ENCODE measurements at regions not wholly inside any gene's neighbourhood (a gene's known extent, or its start where the extent isn't known, plus 50 kb on each side); places are given as distances from the start of the nearest gene placed in this dataset.

DNA sequence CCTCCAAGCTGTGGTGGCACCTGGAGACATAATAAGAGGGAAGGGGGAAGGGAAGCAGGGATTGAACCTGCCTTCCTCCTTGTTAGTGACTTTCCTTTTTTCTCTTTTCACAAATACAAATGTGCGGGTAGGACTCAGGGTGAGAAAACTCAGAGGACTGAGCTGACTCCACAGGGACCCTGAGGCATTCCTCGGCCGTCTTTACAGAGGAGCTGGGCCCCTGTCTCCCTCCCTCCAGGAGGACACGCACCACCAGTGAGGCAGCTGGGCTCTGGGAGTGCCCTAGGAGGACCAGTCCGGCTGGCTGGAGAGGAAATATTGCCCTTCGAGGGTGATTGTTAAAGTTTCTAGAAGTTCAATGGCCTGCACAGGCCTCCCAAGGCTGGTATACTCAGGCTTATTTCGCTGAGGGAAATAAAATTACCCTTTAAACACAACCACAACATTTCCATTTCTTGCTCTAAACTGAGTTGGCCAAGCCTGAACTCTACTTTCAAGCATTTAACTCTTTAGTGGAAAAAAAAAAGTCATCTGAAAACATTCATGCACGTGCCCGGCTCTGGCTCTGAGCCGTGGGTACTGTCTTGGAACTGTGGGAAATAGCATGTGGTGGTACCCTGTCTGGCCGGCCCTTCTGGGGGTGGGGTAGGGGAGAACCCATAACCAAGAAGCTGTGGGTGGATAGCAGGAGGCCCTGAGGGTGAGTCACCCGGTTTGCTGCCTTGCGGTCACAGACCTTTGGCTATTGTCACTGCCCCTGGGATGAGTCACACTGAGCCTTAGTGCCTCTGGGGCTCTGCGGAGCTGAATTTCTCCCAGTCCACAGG, 116.0 kb downstream of the COPS8 start:
- TF ChIP-seq MIER1 (IDR thresholded peaks at IDR 0.05; ENCODE audit: low read depth), result no peak
- TF ChIP-seq FOXK2 (conservative IDR thresholded peaks at IDR 0.05 in 1 of 2, IDR thresholded peaks at IDR 0.05 in 1 of 2; ENCODE audit: low read depth in 2 of 2), result no peak
- TF ChIP-seq SETDB1 (IDR thresholded peaks at IDR 0.05; ENCODE audit: low read length), result no peak
- TF ChIP-seq, protein P1, sequence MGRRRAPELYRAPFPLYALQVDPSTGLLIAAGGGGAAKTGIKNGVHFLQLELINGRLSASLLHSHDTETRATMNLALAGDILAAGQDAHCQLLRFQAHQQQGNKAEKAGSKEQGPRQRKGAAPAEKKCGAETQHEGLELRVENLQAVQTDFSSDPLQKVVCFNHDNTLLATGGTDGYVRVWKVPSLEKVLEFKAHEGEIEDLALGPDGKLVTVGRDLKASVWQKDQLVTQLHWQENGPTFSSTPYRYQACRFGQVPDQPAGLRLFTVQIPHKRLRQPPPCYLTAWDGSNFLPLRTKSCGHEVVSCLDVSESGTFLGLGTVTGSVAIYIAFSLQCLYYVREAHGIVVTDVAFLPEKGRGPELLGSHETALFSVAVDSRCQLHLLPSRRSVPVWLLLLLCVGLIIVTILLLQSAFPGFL (CRISPR knock-in tag; IDR thresholded peaks at IDR 0.05), result no peak
- TF ChIP-seq RFX5 (IDR thresholded peaks at IDR 0.05; ENCODE audit: low read depth, low read length), result no peak
- TF ChIP-seq, protein P2, sequence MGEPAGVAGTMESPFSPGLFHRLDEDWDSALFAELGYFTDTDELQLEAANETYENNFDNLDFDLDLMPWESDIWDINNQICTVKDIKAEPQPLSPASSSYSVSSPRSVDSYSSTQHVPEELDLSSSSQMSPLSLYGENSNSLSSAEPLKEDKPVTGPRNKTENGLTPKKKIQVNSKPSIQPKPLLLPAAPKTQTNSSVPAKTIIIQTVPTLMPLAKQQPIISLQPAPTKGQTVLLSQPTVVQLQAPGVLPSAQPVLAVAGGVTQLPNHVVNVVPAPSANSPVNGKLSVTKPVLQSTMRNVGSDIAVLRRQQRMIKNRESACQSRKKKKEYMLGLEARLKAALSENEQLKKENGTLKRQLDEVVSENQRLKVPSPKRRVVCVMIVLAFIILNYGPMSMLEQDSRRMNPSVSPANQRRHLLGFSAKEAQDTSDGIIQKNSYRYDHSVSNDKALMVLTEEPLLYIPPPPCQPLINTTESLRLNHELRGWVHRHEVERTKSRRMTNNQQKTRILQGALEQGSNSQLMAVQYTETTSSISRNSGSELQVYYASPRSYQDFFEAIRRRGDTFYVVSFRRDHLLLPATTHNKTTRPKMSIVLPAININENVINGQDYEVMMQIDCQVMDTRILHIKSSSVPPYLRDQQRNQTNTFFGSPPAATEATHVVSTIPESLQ (CRISPR knock-in tag; IDR thresholded peaks at IDR 0.05), result no peak
- TF ChIP-seq, protein P3, sequence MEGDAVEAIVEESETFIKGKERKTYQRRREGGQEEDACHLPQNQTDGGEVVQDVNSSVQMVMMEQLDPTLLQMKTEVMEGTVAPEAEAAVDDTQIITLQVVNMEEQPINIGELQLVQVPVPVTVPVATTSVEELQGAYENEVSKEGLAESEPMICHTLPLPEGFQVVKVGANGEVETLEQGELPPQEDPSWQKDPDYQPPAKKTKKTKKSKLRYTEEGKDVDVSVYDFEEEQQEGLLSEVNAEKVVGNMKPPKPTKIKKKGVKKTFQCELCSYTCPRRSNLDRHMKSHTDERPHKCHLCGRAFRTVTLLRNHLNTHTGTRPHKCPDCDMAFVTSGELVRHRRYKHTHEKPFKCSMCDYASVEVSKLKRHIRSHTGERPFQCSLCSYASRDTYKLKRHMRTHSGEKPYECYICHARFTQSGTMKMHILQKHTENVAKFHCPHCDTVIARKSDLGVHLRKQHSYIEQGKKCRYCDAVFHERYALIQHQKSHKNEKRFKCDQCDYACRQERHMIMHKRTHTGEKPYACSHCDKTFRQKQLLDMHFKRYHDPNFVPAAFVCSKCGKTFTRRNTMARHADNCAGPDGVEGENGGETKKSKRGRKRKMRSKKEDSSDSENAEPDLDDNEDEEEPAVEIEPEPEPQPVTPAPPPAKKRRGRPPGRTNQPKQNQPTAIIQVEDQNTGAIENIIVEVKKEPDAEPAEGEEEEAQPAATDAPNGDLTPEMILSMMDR (IDR thresholded peaks at IDR 0.05 in 2 of 3, conservative IDR thresholded peaks at IDR 0.05 in 1 of 3; ENCODE audit: insufficient read depth in 2 of 3, low read depth in 1 of 3, low read length in 3 of 3), result no peak
- TF ChIP-seq PRPF4 (IDR thresholded peaks at IDR 0.05; ENCODE audit: insufficient read depth, low read depth, low read length, poor library complexity, severe bottlenecking), result no peak
- no peak for TF ChIP-seq CHD4 (IDR thresholded peaks at IDR 0.05; ENCODE audit: insufficient read depth, insufficient replicate concordance, low read depth, low read length, poor library complexity, severe bottlenecking)
- TF ChIP-seq, protein P4, sequence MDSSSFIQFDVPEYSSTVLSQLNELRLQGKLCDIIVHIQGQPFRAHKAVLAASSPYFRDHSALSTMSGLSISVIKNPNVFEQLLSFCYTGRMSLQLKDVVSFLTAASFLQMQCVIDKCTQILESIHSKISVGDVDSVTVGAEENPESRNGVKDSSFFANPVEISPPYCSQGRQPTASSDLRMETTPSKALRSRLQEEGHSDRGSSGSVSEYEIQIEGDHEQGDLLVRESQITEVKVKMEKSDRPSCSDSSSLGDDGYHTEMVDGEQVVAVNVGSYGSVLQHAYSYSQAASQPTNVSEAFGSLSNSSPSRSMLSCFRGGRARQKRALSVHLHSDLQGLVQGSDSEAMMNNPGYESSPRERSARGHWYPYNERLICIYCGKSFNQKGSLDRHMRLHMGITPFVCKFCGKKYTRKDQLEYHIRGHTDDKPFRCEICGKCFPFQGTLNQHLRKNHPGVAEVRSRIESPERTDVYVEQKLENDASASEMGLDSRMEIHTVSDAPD (CRISPR knock-in tag; IDR thresholded peaks at IDR 0.05), result no peak
- TF ChIP-seq LEF1 (IDR thresholded peaks at IDR 0.05), result no peak
- no peak for TF ChIP-seq NRF1 (conservative IDR thresholded peaks at IDR 0.05 in 1 of 2, IDR thresholded peaks at IDR 0.05 in 1 of 2)
- no peak for TF ChIP-seq ATF1 (CRISPR knock-in tag; IDR thresholded peaks at IDR 0.05)
- TF ChIP-seq ATF1 (tag; IDR thresholded peaks at IDR 0.05), result no peak
